Body of pancreas (tissue), 4 donors: ENCODE measurements at regions not wholly inside any gene's neighbourhood (a gene's known extent, or its start where the extent isn't known, plus 50 kb on each side); places are given as distances from the start of the nearest gene placed in this dataset.

Source experiments
- ATAC-seq: fragments of 150-250 bp; one replicate; pipeline ENCODE4 v1.9.1; 2016
- DNase-seq, 4 donors: peaks; one replicate each; pipeline ENCODE4 v3.0.0-alpha.2; 2019
- H3K27ac ChIP-seq, 4 donors: fragments of 200-600 bp; sonication (generic); 1 replicate in 3 of 4; 2 replicates in 1 of 4; pipeline versions ENCODE4 v1.5.1 to v1.6.1; 2016 to 2019; ENCODE audit warnings: mild to moderate bottlenecking in 1 of 4, mixed read lengths in 1 of 4, moderate library complexity in 1 of 4
- H3K27me3 ChIP-seq, 2 donors: fragments of 200-600 bp; sonication (generic); one replicate each; pipeline ENCODE4 v1.6.0; 2016; ENCODE audit warnings: mild to moderate bottlenecking in 1 of 2
- H3K36me3 ChIP-seq, 2 donors: fragments of 200-600 bp; sonication (generic); replicated peaks in 1 of 2; 2 replicates each; pipeline ENCODE4 v1.5.1; 2016; ENCODE audit warnings: low read depth in 2 of 2; ENCODE audit not compliant: insufficient read depth in 1 of 2
- H3K4me1 ChIP-seq: fragments of 200-600 bp; sonication (generic); one replicate; pipeline ENCODE4 v1.6.0; 2016
- H3K4me3 ChIP-seq, 2 donors: fragments of 200-600 bp; sonication (generic); 1 replicate in 1 of 2; 2 replicates in 1 of 2; pipeline ENCODE4 v1.5.1; 2016 to 2019
- H3K9me3 ChIP-seq, 3 donors: fragments of 200-600 bp; sonication (generic); 1 replicate in 2 of 3; 2 replicates in 1 of 3; pipeline ENCODE4 v1.5.1; 2016
- CTCF ChIP-seq, 7 experiments: fragments of 450-650 bp in 4 of 7; fragments of 200-600 bp in 3 of 7; sonication (generic) in 3 of 7; IDR thresholded peaks; one replicate each; pipeline ENCODE4 v1.5.1; 2016 to 2019; ENCODE audit warnings: antibody characterized with exemption in 7 of 7
- POLR2A ChIP-seq, 3 donors: fragments of 450-650 bp; IDR thresholded peaks; one replicate each; pipeline ENCODE4 v1.6.1; 2016; ENCODE audit warnings: antibody characterized with exemption in 3 of 3, mild to moderate bottlenecking in 2 of 3
- whole genome bisulfite sequencing, 2 donors: methylation state at CpG; one replicate each; pipeline ENCODE4 v1.1.5; 2017; 5-methylcytosine and 5-hydroxymethylcytosine counted together
- intact Hi-C: fragments of 100-400 bp; cut with DNase I; formaldehyde crosslinking; loops from one replicate; pipeline ENCODE4 v1.15.1; 2023

GRCh38 chr3:72447059-72447946 lies 400.9 kb downstream of the SHQ1 start:
- Histone ChIP-seq H3K4me1 (peaks cover 19% of the 10 kb centered on the region), H3K36me3 (no peaks in the 10 kb centered on the region), H3K9me3 (no peaks in the 10 kb centered on the region), H3K4me3 (peak overlapping the region in 1 of 2 donors; percentile 14), H3K27ac (peak overlapping the region; percentile 82 to 89 (median 82)), H3K27me3 (no peaks in the 10 kb centered on the region)
- ATAC-seq (peak; percentile 98), DNase-seq (peak; percentile 92 to 95 (median 94))
- TF ChIP-seq POLR2A (IDR thresholded peaks at IDR 0.05) (no peak), CTCF (IDR thresholded peaks at IDR 0.05) (peak in 2 of 7 experiments; percentile 19 to 32)
- WGBS, 2 donors, result 13 to 62% methylated on average over 10 to 55 of the region's 97 CpGs
- intact Hi-C loops, result no loop called here

GRCh38 chr3:72446218-72447058 lies 401.8 kb downstream of the SHQ1 start, which contains the start of gene RYBP:
TSS of gene RYBP (minus strand) at chr3:72446621.
- intact Hi-C loops, result no loop called here
- no peaks in the 10 kb centered on the region for H3K9me3 ChIP-seq
- H3K27ac ChIP-seq, result peak within 1 kb of the TSS; percentile 82 to 89 (median 82)
- no peaks in the 10 kb centered on the region for H3K27me3 ChIP-seq
- ATAC-seq (peak; percentile 62), DNase-seq (peak in 1 of 4 donors; percentile 29)
- H3K4me3 ChIP-seq, result peak within 1 kb of the TSS; percentile 14 to 30
- peaks cover 19% of the 10 kb centered on the region for H3K4me1 ChIP-seq
- H3K36me3 ChIP-seq, result no peaks in the 10 kb centered on the region
- TF ChIP-seq CTCF (IDR thresholded peaks at IDR 0.05) (peak in 2 of 7 experiments; percentile 10 to 13), POLR2A (IDR thresholded peaks at IDR 0.05) (peak in 2 of 3 donors; percentile 44 to 52)
- WGBS, 2 donors, result 0 to 1% methylated on average over 23 to 48 of the region's 49 CpGs

- TF ChIP-seq CTCF (IDR thresholded peaks at IDR 0.05) (no peak), POLR2A (IDR thresholded peaks at IDR 0.05) (no peak)
- no peak for ATAC-seq
- intact Hi-C loops, result no loop called here
- Histone ChIP-seq H3K27ac (peak overlapping the region in 3 of 4 donors; percentile 82 to 83 (median 82)), H3K4me3 (peak overlapping the region in 1 of 2 donors; percentile 14), H3K4me1 (peaks cover 19% of the 10 kb centered on the region), H3K27me3 (no peaks in the 10 kb centered on the region), H3K36me3 (no peaks in the 10 kb centered on the region), H3K9me3 (no peaks in the 10 kb centered on the region)
- WGBS, 2 donors, result 2% methylated on average over 4 of the region's 4 CpGs
- DNase-seq, result no peak
Measured at GRCh38 chr3:72445827-72446217, 402.4 kb downstream of the SHQ1 start.

- no peaks in the 10 kb centered on the region for H3K9me3 ChIP-seq
- 76 to 87% methylated on average over 7 of the region's 7 CpGs for WGBS, 2 donors
- peaks cover 19% of the 10 kb centered on the region for H3K4me1 ChIP-seq
- no peaks in the 10 kb centered on the region for H3K36me3 ChIP-seq
- no peaks in the 10 kb centered on the region for H3K27me3 ChIP-seq
- DNase-seq (no peak), ATAC-seq (no peak)
- intact Hi-C loops, result no loop called here
- H3K4me3 ChIP-seq, result no peak overlapping the region
- no peak for TF ChIP-seq POLR2A (IDR thresholded peaks at IDR 0.05)
- no peak for TF ChIP-seq CTCF (IDR thresholded peaks at IDR 0.05)
- no peak overlapping the region for H3K27ac ChIP-seq
Measured at GRCh38 chr3:72444656-72445223, 403.5 kb downstream of the SHQ1 start.
